H1 (cell line): ENCODE measurements at regions not wholly inside any gene's neighbourhood (a gene's known extent, or its start where the extent isn't known, plus 50 kb on each side); places are given as distances from the start of the nearest gene placed in this dataset.

Experiments used
- CTCF ChIA-PET: fragments of 300-600 bp; sonication (Branson Sonifier 250); formaldehyde crosslinking; loops from one replicate; lab custom pipeline; 2021; ENCODE audit not compliant: partially characterized antibody; lab: Charles Lee
- POLR2A ChIA-PET: fragments of 300-600 bp; sonication (Branson Sonifier 250); formaldehyde crosslinking; loops from one replicate; lab custom pipeline; 2021; ENCODE audit warnings: inconsistent platforms; ENCODE audit not compliant: partially characterized antibody; lab: Charles Lee
- DNase-seq, 2 experiments: peaks; one replicate each; pipeline versions ENCODE4 v3.0.0 to v3.0.0-alpha.2; 2010 to 2022; ENCODE audit warnings: low spot score in 2 of 2, low read depth in 1 of 2, mixed read lengths in 1 of 2
- FAIRE-seq: peaks from 2 replicates; lab custom pipeline; 2011; peaks lifted over from hg19 to GRCh38; lab: Jason Lieb, UNC
- H2AFZ ChIP-seq: 2 replicates; pipeline ENCODE4 v1.8.1; 2012; ENCODE audit warnings: low read length, inconsistent platforms
- H2AK5ac ChIP-seq: 2 replicates; pipeline ENCODE4 v1.6.1; 2013; ENCODE audit warnings: low read depth, low read length
- H2BK120ac ChIP-seq: replicated peaks from 2 replicates; pipeline ENCODE3; 2013; ENCODE audit warnings: low read depth, low read length, inconsistent platforms
- H2BK12ac ChIP-seq: 2 replicates; pipeline ENCODE4 v1.6.1; 2013; ENCODE audit warnings: low read depth, low read length
- H2BK15ac ChIP-seq: 2 replicates; pipeline ENCODE4 v1.6.1; 2013; ENCODE audit warnings: low read length
- H2BK20ac ChIP-seq: 2 replicates; pipeline ENCODE4 v1.6.1; 2013; ENCODE audit warnings: low read length
- H2BK5ac ChIP-seq: 2 replicates; pipeline ENCODE4 v1.6.1; 2013; ENCODE audit warnings: low read depth, low read length
- H3K14ac ChIP-seq: 2 replicates; pipeline ENCODE4 v1.6.1; 2013; ENCODE audit warnings: inconsistent platforms; ENCODE audit not compliant: insufficient read length
- H3K18ac ChIP-seq: 2 replicates; pipeline ENCODE4 v1.6.1; 2013; ENCODE audit warnings: low read length; ENCODE audit errors: extremely low read depth
- H3K23ac ChIP-seq: 2 replicates; pipeline ENCODE4 v1.6.1; 2013; ENCODE audit warnings: inconsistent platforms; ENCODE audit not compliant: insufficient read length
- H3K23me2 ChIP-seq: 2 replicates; pipeline ENCODE4 v1.6.1; 2013; ENCODE audit warnings: low read depth, low read length
- H3K27ac ChIP-seq: 2 replicates; pipeline ENCODE4 v1.6.1; 2011; ENCODE audit warnings: low read depth, low read length, inconsistent platforms
- H3K27me3 ChIP-seq, 4 experiments: replicated peaks in 1 of 4; 1 replicate in 1 of 4; 2 replicates in 3 of 4; pipeline versions ENCODE4 v1.6.1 to v1.8.1; 2011 to 2013; ENCODE audit warnings: low read length in 3 of 4, mild to moderate bottlenecking in 3 of 4, inconsistent platforms in 2 of 4, mixed read lengths in 2 of 4, moderate library complexity in 1 of 4; ENCODE audit not compliant: control insufficient read depth in 3 of 4, insufficient read depth in 3 of 4; ENCODE audit errors: extremely low read depth in 1 of 4
- H3K36me3 ChIP-seq, 4 experiments: 2 replicates each; pipeline versions ENCODE4 v1.6.1 to v1.8.1; 2011 to 2013; ENCODE audit warnings: mild to moderate bottlenecking in 4 of 4, low read length in 3 of 4, moderate library complexity in 2 of 4, control low read depth in 1 of 4, inconsistent platforms in 1 of 4; ENCODE audit not compliant: insufficient read depth in 4 of 4, control insufficient read depth in 2 of 4
- H3K4ac ChIP-seq: replicated peaks from 2 replicates; pipeline ENCODE3; 2013; ENCODE audit warnings: low read length, low read depth, mixed read lengths, inconsistent platforms; ENCODE audit not compliant: insufficient read length
- H3K4me1 ChIP-seq, 4 experiments: replicated peaks in 1 of 4; 1 replicate in 1 of 4; 2 replicates in 3 of 4; pipeline versions ENCODE4 v1.6.1 to v1.8.1; 2011 to 2013; ENCODE audit warnings: low read length in 3 of 4, inconsistent platforms in 2 of 4, mixed read lengths in 1 of 4; ENCODE audit not compliant: insufficient read depth in 4 of 4, control insufficient read depth in 3 of 4
- H3K4me2 ChIP-seq, 2 experiments: 2 replicates each; pipeline versions ENCODE4 v1.6.1 to v1.8.1; 2011 to 2013; ENCODE audit warnings: low read depth in 2 of 2, low read length in 2 of 2, control low read depth in 1 of 2, inconsistent platforms in 1 of 2, mild to moderate bottlenecking in 1 of 2; ENCODE audit not compliant: insufficient read depth in 1 of 2
- H3K4me3 ChIP-seq, 4 experiments: fragments of 200-600, 300-600 bp in 1 of 4; sonication (generic), shearing (Covaris generic), sonication (Bioruptor Twin) in 1 of 4; 2 replicates each; pipeline versions ENCODE4 v1.5.1 to v1.8.1; 2011 to 2016; ENCODE audit warnings: low read length in 4 of 4, low read depth in 3 of 4, control low read depth in 2 of 4, inconsistent platforms in 2 of 4, mild to moderate bottlenecking in 2 of 4, mixed read lengths in 1 of 4, moderate library complexity in 1 of 4; ENCODE audit not compliant: insufficient read depth in 2 of 4; ENCODE audit errors: extremely low read depth in 1 of 4
- H3K56ac ChIP-seq: replicated peaks from 2 replicates; pipeline ENCODE3; 2013; ENCODE audit warnings: low read depth, mild to moderate bottlenecking, mixed read lengths, low read length, inconsistent platforms; ENCODE audit not compliant: insufficient read length
- H3K79me1 ChIP-seq: 2 replicates; pipeline ENCODE4 v1.6.1; 2013; ENCODE audit warnings: low read depth, low read length, control low read depth
- H3K79me2 ChIP-seq, 2 experiments: 2 replicates each; pipeline versions ENCODE4 v1.6.1 to v1.8.1; 2012 to 2013; ENCODE audit warnings: low read length in 2 of 2, mild to moderate bottlenecking in 2 of 2, inconsistent platforms in 1 of 2; ENCODE audit not compliant: insufficient read depth in 2 of 2, control insufficient read depth in 1 of 2
- H3K9ac ChIP-seq, 4 experiments: replicated peaks in 1 of 4; 1 replicate in 1 of 4; 2 replicates in 3 of 4; pipeline versions ENCODE4 v1.6.1 to v1.8.1; 2011 to 2013; ENCODE audit warnings: low read depth in 3 of 4, low read length in 3 of 4, control low read depth in 2 of 4, mild to moderate bottlenecking in 2 of 4, moderate library complexity in 2 of 4, inconsistent platforms in 1 of 4; ENCODE audit errors: extremely low read depth in 1 of 4
- H3K9me3 ChIP-seq, 2 experiments: 2 replicates each; pipeline versions ENCODE4 v1.6.1 to v1.8.1; 2012 to 2013; ENCODE audit warnings: mild to moderate bottlenecking in 2 of 2, moderate library complexity in 2 of 2, control low read depth in 1 of 2, inconsistent platforms in 1 of 2, low read depth in 1 of 2, low read length in 1 of 2, mixed read lengths in 1 of 2; ENCODE audit not compliant: insufficient read depth in 2 of 2
- H4K20me1 ChIP-seq, 2 experiments: replicated peaks in 1 of 2; 2 replicates each; pipeline versions ENCODE3 to v1.8.1; 2011 to 2013; ENCODE audit warnings: inconsistent platforms in 2 of 2, low read length in 2 of 2, mild to moderate bottlenecking in 1 of 2; ENCODE audit not compliant: insufficient read depth in 2 of 2, control insufficient read depth in 1 of 2
- H4K5ac ChIP-seq: 2 replicates; pipeline ENCODE4 v1.6.1; 2013; ENCODE audit warnings: low read length, low read depth, mixed read lengths, inconsistent platforms; ENCODE audit not compliant: insufficient read length
- H4K8ac ChIP-seq: 2 replicates; pipeline ENCODE4 v1.8.0; 2013; ENCODE audit warnings: mild to moderate bottlenecking, moderate library complexity, low read length, inconsistent platforms; ENCODE audit not compliant: insufficient read depth; ENCODE audit errors: extremely low read depth
- H4K91ac ChIP-seq: replicated peaks from 2 replicates; pipeline ENCODE3; 2013; ENCODE audit warnings: low read length, mixed read lengths, inconsistent platforms; ENCODE audit not compliant: insufficient read length
- BACH1 ChIP-seq: IDR thresholded peaks from 2 replicates; pipeline ENCODE4 v1.6.1; 2012; ENCODE audit warnings: low read length, improper control_type of control experiment
- BRCA1 ChIP-seq: IDR thresholded peaks from 2 replicates; pipeline ENCODE4 v1.6.1; 2012; ENCODE audit warnings: low read depth, low read length, improper control_type of control experiment
- CEBPB ChIP-seq: IDR thresholded peaks from 2 replicates; pipeline ENCODE4 v1.6.1; 2012; ENCODE audit warnings: low read depth, low read length
- KDM4A ChIP-seq: IDR thresholded peaks from one replicate; pipeline ENCODE4 v1.7.1; 2012; ENCODE audit warnings: low read depth, mild to moderate bottlenecking, moderate library complexity, low read length, inconsistent platforms; ENCODE audit not compliant: severe bottlenecking
- POU5F1 ChIP-seq: IDR thresholded peaks from 2 replicates; pipeline ENCODE4 v1.6.1; 2011; ENCODE audit warnings: low read depth, mild to moderate bottlenecking, low read length, moderate library complexity
- RFX5 ChIP-seq: IDR thresholded peaks from 2 replicates; pipeline ENCODE4 v1.6.1; 2011; ENCODE audit warnings: low read depth, low read length, improper control_type of control experiment, borderline replicate concordance
- RNF2 ChIP-seq: fragments of 200-900, 300-1000 bp; sonication (generic); IDR thresholded peaks from 2 replicates; pipeline ENCODE4 v1.7.1; 2016; ENCODE audit warnings: borderline replicate concordance, low read depth, mild to moderate bottlenecking, antibody characterized with exemption, low read length; ENCODE audit not compliant: poor library complexity, severe bottlenecking; ENCODE audit errors: missing control alignments
- SP2 ChIP-seq: IDR thresholded peaks from 2 replicates; pipeline ENCODE4 v1.6.1; 2012; ENCODE audit warnings: mild to moderate bottlenecking, low read length, inconsistent platforms
- YY1 ChIP-seq: IDR thresholded peaks from 2 replicates; pipeline ENCODE4 v1.6.1; 2011; ENCODE audit warnings: low read depth, mild to moderate bottlenecking, low read length
- WGBS, 2 experiments: shearing (Covaris generic) in 1 of 2; methylation state at CpG; one replicate each; pipeline versions ENCODE4 v1.1.6 to v1.1.7; 2013 to 2015; ENCODE audit warnings: low lambda C conversion rate in 2 of 2, mixed read lengths in 2 of 2, inconsistent platforms in 1 of 2, low coverage in 1 of 2, missing lambda C conversion rate in 1 of 2; ENCODE audit not compliant: insufficient replicate concordance in 2 of 2, insufficient coverage in 1 of 2, insufficient read length in 1 of 2; ENCODE audit errors: extremely low coverage in 1 of 2, missing lambda C conversion rate in 1 of 2; 5-methylcytosine and 5-hydroxymethylcytosine counted together
- TF ChIP-seq, protein P1 (sequence below): IDR thresholded peaks from 2 replicates; pipeline ENCODE4 v1.6.1; 2011; ENCODE audit warnings: low read depth, mild to moderate bottlenecking, low read length; ENCODE audit not compliant: insufficient read depth
- TF ChIP-seq, protein P2 (sequence below): IDR thresholded peaks from 2 replicates; pipeline ENCODE4 v1.6.1; 2012; ENCODE audit warnings: low read length, inconsistent platforms
- TF ChIP-seq, protein P3 (sequence below): IDR thresholded peaks from 2 replicates; pipeline ENCODE4 v1.6.1; 2011; ENCODE audit warnings: low read length, improper control_type of control experiment

DNA sequence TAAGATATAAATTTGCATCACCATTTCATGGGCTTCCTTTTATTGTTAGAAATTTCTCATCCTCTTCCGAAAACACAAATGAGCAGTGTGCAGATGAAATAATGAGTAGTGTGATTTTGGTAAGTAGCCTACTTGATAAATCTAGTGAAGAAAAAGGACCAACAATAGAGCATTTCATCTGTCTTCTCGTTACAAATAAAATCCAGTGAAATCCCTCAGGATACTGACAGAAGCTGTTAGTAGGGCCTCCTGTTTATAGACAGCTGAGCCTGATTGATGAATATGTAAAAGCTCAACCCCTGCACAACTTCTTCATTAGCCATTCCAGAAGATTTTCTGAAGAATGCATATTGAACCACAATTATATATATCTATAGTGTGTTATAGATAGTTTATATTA lies 363.7 kb upstream of the EPHA6 start:
- no peak overlapping the region for H2BK20ac ChIP-seq
- no peaks in the 10 kb centered on the region for H3K27me3 ChIP-seq
- no peak overlapping the region for H3K23ac ChIP-seq
- ChIA-PET CTCF (no interaction called here), POLR2A (no interaction called here)
- H3K4me2 ChIP-seq = no peak overlapping the region
- H3K23me2 ChIP-seq = no peaks in the 10 kb centered on the region
- H2AK5ac ChIP-seq = no peak overlapping the region
- no peak overlapping the region for H3K4ac ChIP-seq
- H3K79me1 ChIP-seq = no peaks in the 10 kb centered on the region
- no peak overlapping the region for H3K56ac ChIP-seq
- no peak overlapping the region for H4K5ac ChIP-seq
- H2BK12ac ChIP-seq = no peak overlapping the region
- no peak overlapping the region for H3K9ac ChIP-seq
- no peak overlapping the region for H2BK15ac ChIP-seq
- no peaks in the 10 kb centered on the region for H3K79me2 ChIP-seq
- WGBS, 2 experiments = 83% methylated on average over 2 of the region's 2 CpGs; no CpG with 5 or more reads in 1 of the 2 experiments
- no peaks in the 10 kb centered on the region for H4K20me1 ChIP-seq
- H3K4me3 ChIP-seq = no peak overlapping the region
- no peaks in the 10 kb centered on the region for H3K36me3 ChIP-seq
- no peak overlapping the region for H4K91ac ChIP-seq
- no peak overlapping the region for H2BK5ac ChIP-seq
- H3K18ac ChIP-seq = no peak overlapping the region
- peaks cover 0 to 5% (median 3%) of the 10 kb centered on the region in 4 experiments; a peak in 3 of 7 replicates for H3K4me1 ChIP-seq
- H2AFZ ChIP-seq = no peak overlapping the region
- H2BK120ac ChIP-seq = no peak overlapping the region
- H4K8ac ChIP-seq = no peak overlapping the region
- H3K27ac ChIP-seq = no peak overlapping the region
- H3K14ac ChIP-seq = no peak overlapping the region
- no peaks in the 10 kb centered on the region for H3K9me3 ChIP-seq
- FAIRE-seq (no peak), DNase-seq (no peak)
- TF ChIP-seq POU5F1 (no peak), SP2 (no peak), RNF2 (no peak), KDM4A (no peak), BACH1 (no peak), CEBPB (no peak), RFX5 (no peak), YY1 (no peak), BRCA1 (no peak)
- TF ChIP-seq, protein P1, sequence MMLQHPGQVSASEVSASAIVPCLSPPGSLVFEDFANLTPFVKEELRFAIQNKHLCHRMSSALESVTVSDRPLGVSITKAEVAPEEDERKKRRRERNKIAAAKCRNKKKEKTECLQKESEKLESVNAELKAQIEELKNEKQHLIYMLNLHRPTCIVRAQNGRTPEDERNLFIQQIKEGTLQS = no peak
- TF ChIP-seq, protein P2, sequence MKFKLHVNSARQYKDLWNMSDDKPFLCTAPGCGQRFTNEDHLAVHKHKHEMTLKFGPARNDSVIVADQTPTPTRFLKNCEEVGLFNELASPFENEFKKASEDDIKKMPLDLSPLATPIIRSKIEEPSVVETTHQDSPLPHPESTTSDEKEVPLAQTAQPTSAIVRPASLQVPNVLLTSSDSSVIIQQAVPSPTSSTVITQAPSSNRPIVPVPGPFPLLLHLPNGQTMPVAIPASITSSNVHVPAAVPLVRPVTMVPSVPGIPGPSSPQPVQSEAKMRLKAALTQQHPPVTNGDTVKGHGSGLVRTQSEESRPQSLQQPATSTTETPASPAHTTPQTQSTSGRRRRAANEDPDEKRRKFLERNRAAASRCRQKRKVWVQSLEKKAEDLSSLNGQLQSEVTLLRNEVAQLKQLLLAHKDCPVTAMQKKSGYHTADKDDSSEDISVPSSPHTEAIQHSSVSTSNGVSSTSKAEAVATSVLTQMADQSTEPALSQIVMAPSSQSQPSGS = no peak
- TF ChIP-seq, protein P3, sequence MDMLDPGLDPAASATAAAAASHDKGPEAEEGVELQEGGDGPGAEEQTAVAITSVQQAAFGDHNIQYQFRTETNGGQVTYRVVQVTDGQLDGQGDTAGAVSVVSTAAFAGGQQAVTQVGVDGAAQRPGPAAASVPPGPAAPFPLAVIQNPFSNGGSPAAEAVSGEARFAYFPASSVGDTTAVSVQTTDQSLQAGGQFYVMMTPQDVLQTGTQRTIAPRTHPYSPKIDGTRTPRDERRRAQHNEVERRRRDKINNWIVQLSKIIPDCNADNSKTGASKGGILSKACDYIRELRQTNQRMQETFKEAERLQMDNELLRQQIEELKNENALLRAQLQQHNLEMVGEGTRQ = no peak
